Lower leg skin (tissue), 4 donors: ENCODE measurements at regions not wholly inside any gene's neighbourhood (a gene's known extent, or its start where the extent isn't known, plus 50 kb on each side); places are given as distances from the start of the nearest gene placed in this dataset.

Experiments
- DNase-seq, 2 donors: peaks; one replicate each; pipeline ENCODE4 v3.0.0-alpha.2; 2019; ENCODE audit warnings: low spot score in 2 of 2
- H3K4me3 ChIP-seq: fragments of 200-600 bp; sonication (generic); 2 replicates; pipeline ENCODE4 v1.5.1; 2017; ENCODE audit warnings: mild to moderate bottlenecking, low read depth; ENCODE audit not compliant: poor library complexity, severe bottlenecking
- CTCF ChIP-seq, 3 donors: fragments of 450-650 bp; IDR thresholded peaks; one replicate each; pipeline ENCODE4 v1.5.1; 2016; ENCODE audit warnings: antibody characterized with exemption in 3 of 3, mild to moderate bottlenecking in 3 of 3, moderate library complexity in 2 of 3
- POLR2A ChIP-seq, 2 donors: fragments of 450-650 bp; IDR thresholded peaks; one replicate each; pipeline ENCODE4 v1.6.1; 2016 to 2017; ENCODE audit warnings: antibody characterized with exemption in 2 of 2, mild to moderate bottlenecking in 1 of 2, moderate library complexity in 1 of 2
- WGBS, 2 donors: methylation state at CpG; one replicate each; pipeline ENCODE4 v1.1.5; 2018; 5-methylcytosine and 5-hydroxymethylcytosine counted together
- intact Hi-C: fragments of 100-400 bp; cut with DNase I; formaldehyde crosslinking; loops from one replicate; pipeline ENCODE4 v1.15.0; 2023; ENCODE audit warnings: low total_unique reads

- DNase-seq = no peak
- intact Hi-C loops = no loop called here
- H3K4me3 ChIP-seq = no peak overlapping the region
- WGBS, 2 donors = 75 to 100% methylated on average over 1 of the region's 1 CpG
- TF ChIP-seq CTCF (IDR thresholded peaks at IDR 0.05) (no peak), POLR2A (IDR thresholded peaks at IDR 0.05) (no peak)
Observed at GRCh38 chr13:59566561-59566960, 597.2 kb downstream of the DIAPH3 start.

GRCh38 chr13:59568306-59568705 lies 595.4 kb downstream of the DIAPH3 start:
- WGBS, 2 donors = 59 to 68% methylated on average over 4 of the region's 4 CpGs
- no peak for DNase-seq
- TF ChIP-seq POLR2A (IDR thresholded peaks at IDR 0.05) (no peak), CTCF (IDR thresholded peaks at IDR 0.05) (no peak)
- no peak overlapping the region for H3K4me3 ChIP-seq
- intact Hi-C loops = no loop called here

- 60 to 63% methylated on average over 3 of the region's 3 CpGs for WGBS, 2 donors
- TF ChIP-seq CTCF (IDR thresholded peaks at IDR 0.05) (no peak), POLR2A (IDR thresholded peaks at IDR 0.05) (no peak)
Observed at GRCh38 chr13:59570204-59570603, 593.5 kb downstream of the DIAPH3 start.

GRCh38 chr13:59584101-59584500 lies 579.6 kb downstream of the DIAPH3 start:
- H3K4me3 ChIP-seq = no peak overlapping the region
- DNase-seq = no peak
- intact Hi-C loops = no loop called here
- TF ChIP-seq POLR2A (IDR thresholded peaks at IDR 0.05) (no peak), CTCF (IDR thresholded peaks at IDR 0.05) (no peak)
- WGBS, 2 donors = 70 to 81% methylated on average over 2 of the region's 2 CpGs

More at GRCh38 chr13:59570204-59570603, 593.5 kb downstream of the DIAPH3 start:
- intact Hi-C loops = no loop called here
- no peak overlapping the region for H3K4me3 ChIP-seq
- DNase-seq = no peak

GRCh38 chr13:59584761-59585670 lies 578.7 kb downstream of the DIAPH3 start:
- no peak overlapping the region for H3K4me3 ChIP-seq
- 52 to 59% methylated on average over 10 of the region's 10 CpGs for WGBS, 2 donors
- DNase-seq = no peak
- intact Hi-C loops = no loop called here
- TF ChIP-seq CTCF (IDR thresholded peaks at IDR 0.05) (no peak), POLR2A (IDR thresholded peaks at IDR 0.05) (no peak)
